DND-41 (cell line): ENCODE measurements at regions not wholly inside any gene's neighbourhood (a gene's known extent, or its start where the extent isn't known, plus 50 kb on each side); places are given as distances from the start of the nearest gene placed in this dataset.

ENCODE experiments used
- EZH2 ChIP-seq: IDR thresholded peaks from 3 replicates; pipeline ENCODE4 v1.6.1; 2012; ENCODE audit warnings: borderline replicate concordance, low read depth, mild to moderate bottlenecking, moderate library complexity, low read length, inconsistent platforms; ENCODE audit not compliant: severe bottlenecking
- TF ChIP-seq, protein P1 (sequence below): IDR thresholded peaks from 2 replicates; pipeline ENCODE4 v1.5.1; 2012; ENCODE audit warnings: borderline replicate concordance, low read length, moderate library complexity, mild to moderate bottlenecking; ENCODE audit not compliant: poor library complexity, severe bottlenecking; ENCODE audit errors: extremely low read depth

DNA sequence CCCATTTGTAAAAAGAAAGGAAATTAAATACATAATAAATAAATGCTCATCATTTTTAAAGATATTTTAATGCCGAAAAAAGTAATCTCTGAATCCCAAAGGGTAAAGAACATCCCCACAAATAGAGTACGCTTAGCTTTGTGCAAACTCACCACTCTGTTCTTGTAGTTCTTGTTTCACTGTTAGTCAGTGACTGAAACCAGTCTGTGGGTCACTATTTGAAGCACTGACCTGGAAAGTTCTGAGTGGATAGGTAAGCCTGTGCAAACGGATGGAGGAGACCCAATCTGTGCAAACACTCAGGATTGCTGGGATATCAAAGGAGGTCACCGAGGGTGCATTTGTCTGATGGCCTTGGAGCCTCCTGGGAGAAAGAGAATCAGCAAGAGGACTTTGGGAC lies 68.1 kb upstream of the TSPAN11 start:
- TF ChIP-seq, protein P1, sequence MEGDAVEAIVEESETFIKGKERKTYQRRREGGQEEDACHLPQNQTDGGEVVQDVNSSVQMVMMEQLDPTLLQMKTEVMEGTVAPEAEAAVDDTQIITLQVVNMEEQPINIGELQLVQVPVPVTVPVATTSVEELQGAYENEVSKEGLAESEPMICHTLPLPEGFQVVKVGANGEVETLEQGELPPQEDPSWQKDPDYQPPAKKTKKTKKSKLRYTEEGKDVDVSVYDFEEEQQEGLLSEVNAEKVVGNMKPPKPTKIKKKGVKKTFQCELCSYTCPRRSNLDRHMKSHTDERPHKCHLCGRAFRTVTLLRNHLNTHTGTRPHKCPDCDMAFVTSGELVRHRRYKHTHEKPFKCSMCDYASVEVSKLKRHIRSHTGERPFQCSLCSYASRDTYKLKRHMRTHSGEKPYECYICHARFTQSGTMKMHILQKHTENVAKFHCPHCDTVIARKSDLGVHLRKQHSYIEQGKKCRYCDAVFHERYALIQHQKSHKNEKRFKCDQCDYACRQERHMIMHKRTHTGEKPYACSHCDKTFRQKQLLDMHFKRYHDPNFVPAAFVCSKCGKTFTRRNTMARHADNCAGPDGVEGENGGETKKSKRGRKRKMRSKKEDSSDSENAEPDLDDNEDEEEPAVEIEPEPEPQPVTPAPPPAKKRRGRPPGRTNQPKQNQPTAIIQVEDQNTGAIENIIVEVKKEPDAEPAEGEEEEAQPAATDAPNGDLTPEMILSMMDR, result no peak
- no peak for TF ChIP-seq EZH2
